Mammary epithelial cell (primary cell): ENCODE measurements at regions not wholly inside any gene's neighbourhood (a gene's known extent, or its start where the extent isn't known, plus 50 kb on each side); places are given as distances from the start of the nearest gene placed in this dataset.

Experiments used
- EZH2 ChIP-seq: IDR thresholded peaks from 2 replicates; pipeline ENCODE4 v1.6.1; 2012; ENCODE audit warnings: low read length, inconsistent platforms, borderline replicate concordance
- TF ChIP-seq, protein P1 (sequence below), 2 donors: IDR thresholded peaks in 1 of 2; conservative IDR thresholded peaks in 1 of 2; 2 replicates each; pipeline ENCODE4 v1.5.1; 2011 to 2012; ENCODE audit warnings: inconsistent platforms in 2 of 2, low read length in 2 of 2, mild to moderate bottlenecking in 2 of 2, control low read depth in 1 of 2, low read depth in 1 of 2; ENCODE audit not compliant: insufficient read depth in 1 of 2; ENCODE audit errors: extremely low read depth in 1 of 2

DNA sequence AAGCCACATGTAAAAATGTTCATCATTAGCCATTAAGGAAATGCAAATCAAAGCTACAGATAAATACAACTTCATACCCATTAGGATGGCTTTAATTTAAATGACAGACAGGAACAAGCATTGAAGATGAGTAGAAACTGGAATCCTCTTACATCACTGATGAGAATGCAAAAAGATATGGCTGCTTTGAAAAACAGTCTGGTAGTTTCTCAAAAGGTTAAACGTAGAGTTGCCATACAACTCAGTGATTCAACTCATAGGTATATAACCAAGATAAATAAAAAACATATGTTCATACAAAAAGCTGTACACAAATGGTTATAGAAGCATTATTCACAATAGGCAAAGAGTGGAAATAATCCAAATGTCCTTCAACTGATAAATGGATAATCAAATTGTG, 228.8 kb upstream of the ZNF462 start:
- TF ChIP-seq, protein P1, sequence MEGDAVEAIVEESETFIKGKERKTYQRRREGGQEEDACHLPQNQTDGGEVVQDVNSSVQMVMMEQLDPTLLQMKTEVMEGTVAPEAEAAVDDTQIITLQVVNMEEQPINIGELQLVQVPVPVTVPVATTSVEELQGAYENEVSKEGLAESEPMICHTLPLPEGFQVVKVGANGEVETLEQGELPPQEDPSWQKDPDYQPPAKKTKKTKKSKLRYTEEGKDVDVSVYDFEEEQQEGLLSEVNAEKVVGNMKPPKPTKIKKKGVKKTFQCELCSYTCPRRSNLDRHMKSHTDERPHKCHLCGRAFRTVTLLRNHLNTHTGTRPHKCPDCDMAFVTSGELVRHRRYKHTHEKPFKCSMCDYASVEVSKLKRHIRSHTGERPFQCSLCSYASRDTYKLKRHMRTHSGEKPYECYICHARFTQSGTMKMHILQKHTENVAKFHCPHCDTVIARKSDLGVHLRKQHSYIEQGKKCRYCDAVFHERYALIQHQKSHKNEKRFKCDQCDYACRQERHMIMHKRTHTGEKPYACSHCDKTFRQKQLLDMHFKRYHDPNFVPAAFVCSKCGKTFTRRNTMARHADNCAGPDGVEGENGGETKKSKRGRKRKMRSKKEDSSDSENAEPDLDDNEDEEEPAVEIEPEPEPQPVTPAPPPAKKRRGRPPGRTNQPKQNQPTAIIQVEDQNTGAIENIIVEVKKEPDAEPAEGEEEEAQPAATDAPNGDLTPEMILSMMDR (conservative IDR thresholded peaks at IDR 0.05 in 1 of 2, IDR thresholded peaks at IDR 0.05 in 1 of 2; ENCODE audit: extremely low read depth in 1 of 2, insufficient read depth in 1 of 2, low read depth in 1 of 2, low read length in 2 of 2), result no peak
- no peak for TF ChIP-seq EZH2
